HG02852 (cell line): ENCODE measurements at regions not wholly inside any gene's neighbourhood (a gene's known extent, or its start where the extent isn't known, plus 50 kb on each side); places are given as distances from the start of the nearest gene placed in this dataset.
"Not testable (repeated sequence)": the region's sequence is repeated elsewhere in the genome, so short reads cannot be mapped to it uniquely, and the experiment has no call there.

Experiments used
- ATAC-seq: cut with Tn5 transposase; IDR thresholded peaks from one replicate; pipeline ENCODE4 v1.9.1; 2021; ENCODE audit warnings: mild to moderate bottlenecking, moderate library complexity; ENCODE audit not compliant: unreplicated experiment

GRCh38 chr13:53351021-53351420 lies 322.4 kb downstream of the OLFM4 start:
- no peak for ATAC-seq

- ATAC-seq: peak; percentile 80
These were observed 329.0 kb downstream of the OLFM4 start for GRCh38 chr13:53357582-53357981.

- ATAC-seq: no peak
These were observed 340.3 kb downstream of the OLFM4 start for GRCh38 chr13:53368948-53369347.

GRCh38 chr13:53379485-53379884 lies 350.9 kb downstream of the OLFM4 start:
- ATAC-seq: no peak

- ATAC-seq: no peak
These were observed 353.4 kb downstream of the OLFM4 start for GRCh38 chr13:53382008-53382407.

GRCh38 chr13:53398051-53398450 lies 369.4 kb downstream of the OLFM4 start:
- no peak for ATAC-seq

- ATAC-seq: no peak
These were observed 377.0 kb downstream of the OLFM4 start for GRCh38 chr13:53405616-53406015.

- no peak for ATAC-seq
These were observed 379.7 kb downstream of the OLFM4 start for GRCh38 chr13:53408306-53408705.

- ATAC-seq: no peak
These were observed 380.4 kb downstream of the OLFM4 start for GRCh38 chr13:53408847-53409568.

- no peak for ATAC-seq
These were observed 382.9 kb downstream of the OLFM4 start for GRCh38 chr13:53411463-53411862.

- ATAC-seq: no peak
These were observed 386.5 kb downstream of the OLFM4 start for GRCh38 chr13:53415135-53415534.

GRCh38 chr13:53417601-53418000 lies 389.0 kb downstream of the OLFM4 start:
- no peak for ATAC-seq

GRCh38 chr13:53422415-53422814 lies 393.8 kb downstream of the OLFM4 start:
- ATAC-seq: no peak

- no peak for ATAC-seq
These were observed 407.8 kb downstream of the OLFM4 start for GRCh38 chr13:53436396-53436795.

GRCh38 chr13:53439439-53440225 lies 411.0 kb downstream of the OLFM4 start:
- no peak for ATAC-seq

- no peak for ATAC-seq
These were observed 414.4 kb downstream of the OLFM4 start for GRCh38 chr13:53442979-53443378.

GRCh38 chr13:53445686-53446085 lies 417.1 kb downstream of the OLFM4 start:
- ATAC-seq: no peak

- ATAC-seq: no peak
These were observed 418.8 kb downstream of the OLFM4 start for GRCh38 chr13:53447456-53447855.

- ATAC-seq: no peak
These were observed 419.2 kb downstream of the OLFM4 start for GRCh38 chr13:53447863-53448262.

- ATAC-seq: not testable (repeated sequence)
These were observed 423.7 kb downstream of the OLFM4 start for GRCh38 chr13:53452263-53452808.

GRCh38 chr13:53460796-53461195 lies 432.2 kb downstream of the OLFM4 start:
- ATAC-seq: no peak

GRCh38 chr13:53463106-53463505 lies 434.5 kb downstream of the OLFM4 start:
- ATAC-seq: no peak
